WERI-Rb-1 (cell line): ENCODE measurements at regions not wholly inside any gene's neighbourhood (a gene's known extent, or its start where the extent isn't known, plus 50 kb on each side); places are given as distances from the start of the nearest gene placed in this dataset.

Source experiments
- DNase-seq: peaks from one replicate; pipeline ENCODE4 v3.0.0-alpha.2; 2020
- H3K27ac ChIP-seq: fragments of 250-450 bp; sonication (Bioruptor Pico); 2 replicates; pipeline ENCODE4 v1.5.1; 2020; ENCODE audit warnings: mild to moderate bottlenecking, moderate library complexity
- H3K27me3 ChIP-seq: fragments of 250-450 bp; sonication (Bioruptor Pico); 2 replicates; pipeline ENCODE4 v1.5.1; 2021; ENCODE audit warnings: mild to moderate bottlenecking, low read depth, moderate library complexity; ENCODE audit not compliant: insufficient read depth, severe bottlenecking
- H3K36me3 ChIP-seq: fragments of 250-450 bp; sonication (Bioruptor Pico); 2 replicates; pipeline ENCODE4 v1.5.1; 2020; ENCODE audit warnings: mild to moderate bottlenecking, moderate library complexity
- H3K4me3 ChIP-seq: 2 replicates; pipeline ENCODE4 v1.5.1; 2011; ENCODE audit warnings: low read depth, mild to moderate bottlenecking, control low read depth, low read length
- H3K9me3 ChIP-seq: fragments of 250-450 bp; sonication (Bioruptor Pico); 2 replicates; pipeline ENCODE4 v1.5.1; 2021; ENCODE audit warnings: mild to moderate bottlenecking, moderate library complexity; ENCODE audit not compliant: severe bottlenecking
- TF ChIP-seq, protein P1 (sequence below): IDR thresholded peaks from 2 replicates; pipeline ENCODE4 v1.5.1; 2011; ENCODE audit warnings: low read depth, mild to moderate bottlenecking, control low read depth, inconsistent platforms, low read length

DNA sequence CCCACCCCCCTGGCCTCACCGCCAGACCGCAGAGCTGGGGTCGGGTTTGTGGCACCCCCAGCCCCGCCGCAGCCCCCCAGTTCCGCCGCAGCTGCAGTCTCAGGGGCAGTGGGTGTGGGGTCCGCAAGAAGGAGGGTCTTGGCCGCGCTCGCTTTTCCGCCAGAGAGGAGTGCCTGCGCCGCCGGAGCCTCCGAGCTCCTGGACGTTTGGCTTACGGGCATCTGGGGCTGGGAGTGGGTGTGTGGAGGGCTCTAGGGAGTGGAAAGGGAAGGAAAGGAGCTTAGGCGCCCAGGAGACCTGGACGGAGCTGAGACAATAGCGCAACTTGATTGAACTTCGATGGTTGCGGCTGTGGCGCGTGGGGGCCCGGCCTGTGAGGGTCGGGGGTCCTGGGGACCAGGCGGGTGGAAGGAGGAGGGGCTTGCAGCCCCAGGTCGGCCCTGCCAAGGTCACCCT is 88.8 kb upstream of the IPO9 start:
- Histone ChIP-seq H3K9me3 (no peaks in the 10 kb centered on the region), H3K4me3 (no peak overlapping the region), H3K36me3 (peaks cover 9% of the 10 kb centered on the region), H3K27ac (no peak overlapping the region), H3K27me3 (no peaks in the 10 kb centered on the region)
- DNase-seq: no peak
- TF ChIP-seq, protein P1, sequence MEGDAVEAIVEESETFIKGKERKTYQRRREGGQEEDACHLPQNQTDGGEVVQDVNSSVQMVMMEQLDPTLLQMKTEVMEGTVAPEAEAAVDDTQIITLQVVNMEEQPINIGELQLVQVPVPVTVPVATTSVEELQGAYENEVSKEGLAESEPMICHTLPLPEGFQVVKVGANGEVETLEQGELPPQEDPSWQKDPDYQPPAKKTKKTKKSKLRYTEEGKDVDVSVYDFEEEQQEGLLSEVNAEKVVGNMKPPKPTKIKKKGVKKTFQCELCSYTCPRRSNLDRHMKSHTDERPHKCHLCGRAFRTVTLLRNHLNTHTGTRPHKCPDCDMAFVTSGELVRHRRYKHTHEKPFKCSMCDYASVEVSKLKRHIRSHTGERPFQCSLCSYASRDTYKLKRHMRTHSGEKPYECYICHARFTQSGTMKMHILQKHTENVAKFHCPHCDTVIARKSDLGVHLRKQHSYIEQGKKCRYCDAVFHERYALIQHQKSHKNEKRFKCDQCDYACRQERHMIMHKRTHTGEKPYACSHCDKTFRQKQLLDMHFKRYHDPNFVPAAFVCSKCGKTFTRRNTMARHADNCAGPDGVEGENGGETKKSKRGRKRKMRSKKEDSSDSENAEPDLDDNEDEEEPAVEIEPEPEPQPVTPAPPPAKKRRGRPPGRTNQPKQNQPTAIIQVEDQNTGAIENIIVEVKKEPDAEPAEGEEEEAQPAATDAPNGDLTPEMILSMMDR: no peak

DNA sequence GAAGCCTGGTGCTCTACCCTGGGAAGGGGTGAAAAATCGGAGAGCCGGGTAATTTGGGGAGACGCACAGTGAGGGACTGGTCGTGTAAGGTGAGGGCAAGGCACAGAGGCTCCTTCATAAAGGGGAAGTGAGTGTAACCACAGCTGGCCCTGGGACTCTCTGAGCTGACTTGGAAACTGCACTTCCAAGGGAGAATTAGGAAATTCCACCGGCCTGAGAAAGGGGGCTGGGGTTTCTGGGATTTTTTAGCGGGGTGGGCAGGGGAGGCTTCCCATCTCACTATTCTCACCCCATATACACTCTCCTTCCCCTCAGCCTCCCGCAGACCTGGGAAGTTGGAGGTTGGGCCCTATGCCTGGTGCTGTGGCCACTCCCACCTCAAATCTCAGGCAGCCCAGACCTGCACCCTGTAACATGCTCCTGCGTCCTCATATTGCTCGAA is 88.3 kb upstream of the IPO9 start:
- no peak for DNase-seq
- TF ChIP-seq, protein P1: no peak
- Histone ChIP-seq H3K36me3 (peaks cover 9% of the 10 kb centered on the region), H3K27ac (no peak overlapping the region), H3K9me3 (no peaks in the 10 kb centered on the region), H3K4me3 (no peak overlapping the region), H3K27me3 (no peaks in the 10 kb centered on the region)

DNA sequence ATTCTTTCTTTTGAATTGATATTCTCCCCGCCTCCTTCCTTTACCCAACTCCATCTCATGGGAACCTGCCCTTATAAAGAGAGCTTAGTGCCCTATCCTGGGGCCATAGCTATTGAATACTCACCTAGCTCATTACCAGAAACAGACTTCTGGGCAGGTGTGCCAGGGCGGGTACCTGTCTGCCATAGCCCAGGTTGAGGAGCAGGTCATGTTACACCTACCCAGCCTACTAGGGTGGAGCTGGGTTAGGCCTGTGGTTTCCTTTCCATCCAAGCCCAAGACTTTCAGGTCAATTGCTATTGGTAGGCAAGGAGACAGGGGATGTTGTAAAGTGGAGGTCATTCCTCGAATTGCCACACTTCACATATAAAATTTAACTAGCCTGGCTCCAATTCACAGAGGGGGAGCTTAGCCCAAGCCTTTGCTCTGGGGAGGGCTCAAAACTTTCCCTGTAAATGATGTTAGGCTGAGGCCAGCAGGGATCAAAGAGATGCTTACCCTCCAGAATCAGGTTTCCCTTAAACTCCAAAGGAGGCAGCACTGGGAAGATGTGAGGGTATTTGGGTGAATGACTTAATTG is 87.1 kb upstream of the IPO9 start:
- Histone ChIP-seq H3K27ac (no peak overlapping the region), H3K9me3 (no peaks in the 10 kb centered on the region), H3K36me3 (peaks cover 4% of the 10 kb centered on the region), H3K27me3 (no peaks in the 10 kb centered on the region), H3K4me3 (no peak overlapping the region)
- TF ChIP-seq, protein P1: no peak
- DNase-seq: no peak

DNA sequence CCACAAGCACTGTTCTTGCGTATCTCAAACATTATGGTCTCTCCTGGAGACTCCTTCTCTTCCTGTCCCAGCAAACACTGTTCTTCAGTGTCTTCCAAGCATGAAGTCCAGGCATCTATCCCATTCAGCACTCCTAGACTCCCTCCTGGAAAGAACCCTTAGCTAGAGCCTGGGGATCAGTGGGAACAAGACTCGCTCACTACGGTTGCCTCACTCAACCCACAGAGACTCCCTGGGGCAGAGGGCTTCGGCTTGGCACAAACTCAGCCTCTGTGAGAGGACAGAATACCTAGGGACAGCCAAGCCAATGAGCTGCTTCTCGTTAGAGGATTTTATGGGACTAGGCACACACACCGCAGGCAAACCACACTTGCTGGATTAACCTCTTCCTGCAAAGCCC is 86.5 kb upstream of the IPO9 start:
- Histone ChIP-seq H3K36me3 (peaks cover 4% of the 10 kb centered on the region), H3K27ac (no peak overlapping the region), H3K4me3 (no peak overlapping the region), H3K27me3 (no peaks in the 10 kb centered on the region), H3K9me3 (no peaks in the 10 kb centered on the region)
- TF ChIP-seq, protein P1: no peak
- no peak for DNase-seq

DNA sequence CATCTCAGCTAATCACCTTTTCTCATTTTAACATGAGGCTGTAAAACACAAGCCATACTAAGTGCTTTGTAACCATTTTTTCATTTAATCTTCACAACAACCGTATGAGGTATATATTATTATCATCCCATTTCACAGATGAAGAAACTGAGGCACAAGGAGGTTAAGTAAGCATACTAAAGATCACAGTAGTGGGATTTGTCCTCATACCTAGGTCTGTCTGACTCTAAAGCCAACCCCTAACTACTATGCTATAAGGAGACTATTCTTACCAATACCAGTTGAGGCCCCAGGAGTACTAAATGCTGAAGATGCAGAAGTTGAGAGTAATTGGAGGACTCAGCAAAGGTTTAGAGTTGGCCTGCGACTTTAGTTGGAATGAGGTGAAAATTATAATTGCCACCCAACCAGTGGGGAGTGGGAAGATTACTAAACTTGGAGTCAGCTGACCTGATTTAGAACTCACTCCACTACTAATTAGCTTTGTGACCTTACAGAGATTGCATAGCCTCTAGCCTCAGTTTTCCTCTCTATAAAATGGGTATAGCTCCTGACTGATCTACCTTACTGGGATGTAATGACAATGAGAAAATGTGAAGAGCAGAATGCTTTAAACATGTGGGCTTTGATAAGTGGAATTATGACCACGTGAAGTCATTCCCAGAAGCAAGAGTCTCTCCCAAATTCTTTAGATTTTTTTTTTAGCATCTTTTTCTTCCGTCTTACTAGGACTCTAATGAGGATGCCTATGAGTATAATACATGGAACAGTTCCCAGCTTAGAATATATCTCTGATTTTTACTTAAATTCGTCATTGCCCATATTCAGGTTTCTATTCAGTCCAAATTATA is 85.8 kb upstream of the IPO9 start:
- DNase-seq: no peak
- Histone ChIP-seq H3K4me3 (no peak overlapping the region), H3K27me3 (no peaks in the 10 kb centered on the region), H3K27ac (no peak overlapping the region), H3K36me3 (peaks cover 4% of the 10 kb centered on the region), H3K9me3 (no peaks in the 10 kb centered on the region)
- TF ChIP-seq, protein P1: no peak
